Panc1 (cell line): ENCODE measurements at regions not wholly inside any gene's neighbourhood (a gene's known extent, or its start where the extent isn't known, plus 50 kb on each side); places are given as distances from the start of the nearest gene placed in this dataset.
"Not testable (repeated sequence)": the region's sequence is repeated elsewhere in the genome, so short reads cannot be mapped to it uniquely, and the experiment has no call there.

Experiments used
- ATAC-seq: fragments of 200-7000 bp; cut with Tn5 transposase; 2 replicates; pipeline ENCODE4 v1.9.1; 2020; ENCODE audit warnings: mild to moderate bottlenecking, moderate library complexity
- BruUV-seq: library from RNA; stranded (reverse); fragments of 400-500 nt; replicated peaks from 2 replicates; lab custom pipeline; 2021; lab: Mats Ljungman, UMichigan
- CTCF ChIA-PET: fragments of 300-600 bp; sonication (Branson Sonifier 250); formaldehyde crosslinking; loops from one replicate; lab custom pipeline; 2022; ENCODE audit warnings: antibody characterized with exemption; lab: Charles Lee
- POLR2A ChIA-PET: fragments of 300-600 bp; sonication (Branson Sonifier 250); formaldehyde crosslinking; loops from one replicate; lab custom pipeline; 2022; ENCODE audit warnings: antibody characterized with exemption; lab: Charles Lee
- DNase-seq: peaks from one replicate; pipeline ENCODE4 v3.0.0-alpha.2; 2010; ENCODE audit warnings: low read depth, low spot score
- H3K27ac ChIP-seq: 2 replicates; pipeline ENCODE4 v1.5.1; 2011; ENCODE audit warnings: mild to moderate bottlenecking, low read length, inconsistent platforms
- H3K27me3 ChIP-seq: fragments of 200-500 bp; sonication (Bioruptor generic); 2 replicates; pipeline ENCODE4 v1.6.0; 2014; ENCODE audit warnings: low read length, inconsistent platforms; ENCODE audit not compliant: control insufficient read depth, insufficient read depth
- H3K36me3 ChIP-seq: fragments of 200-500 bp; sonication (Bioruptor generic); 2 replicates; pipeline ENCODE4 v1.5.1; 2014; ENCODE audit warnings: inconsistent platforms, mild to moderate bottlenecking, low read length, moderate library complexity; ENCODE audit not compliant: control insufficient read depth, insufficient read depth
- H3K4me1 ChIP-seq: 2 replicates; pipeline ENCODE4 v1.5.1; 2011; ENCODE audit warnings: inconsistent platforms, mild to moderate bottlenecking, low read length, moderate library complexity; ENCODE audit not compliant: control insufficient read depth, insufficient read depth
- H3K4me3 ChIP-seq, 2 experiments: 2 replicates each; pipeline ENCODE4 v1.5.1; 2011 to 2012; ENCODE audit warnings: low read depth in 2 of 2, low read length in 2 of 2, mild to moderate bottlenecking in 2 of 2, inconsistent platforms in 1 of 2, moderate library complexity in 1 of 2
- H3K9me3 ChIP-seq: fragments of 200-500 bp; sonication (Bioruptor generic); 2 replicates; pipeline ENCODE4 v1.5.1; 2014; ENCODE audit warnings: low read depth, mild to moderate bottlenecking, inconsistent platforms, low read length, moderate library complexity; ENCODE audit not compliant: control insufficient read depth, insufficient read depth
- CTCF ChIP-seq: fragments of 450-650 bp; IDR thresholded peaks from 2 replicates; pipeline ENCODE4 v1.5.1; 2017; ENCODE audit warnings: mild to moderate bottlenecking
- POLR2AphosphoS5 ChIP-seq: IDR thresholded peaks from 2 replicates; pipeline ENCODE4 v1.6.1; 2012; ENCODE audit warnings: mild to moderate bottlenecking, low read depth, low read length, moderate library complexity
- REST ChIP-seq, 2 experiments: IDR thresholded peaks; 2 replicates each; pipeline ENCODE4 v1.6.1; 2011 to 2012; ENCODE audit warnings: low read depth in 2 of 2, control low read depth in 1 of 2, low read length in 1 of 2, mild to moderate bottlenecking in 1 of 2, moderate library complexity in 1 of 2; ENCODE audit not compliant: insufficient read depth in 1 of 2
- SIN3A ChIP-seq: IDR thresholded peaks from 2 replicates; pipeline ENCODE4 v1.6.1; 2012; ENCODE audit warnings: low read depth, mild to moderate bottlenecking, low read length, moderate library complexity, borderline replicate concordance; ENCODE audit not compliant: insufficient read depth
- TCF7L2 ChIP-seq: IDR thresholded peaks from 2 replicates; pipeline ENCODE4 v1.6.1; 2011; ENCODE audit warnings: mild to moderate bottlenecking, low read depth, low read length, inconsistent platforms
- in situ Hi-C: cut with HindIII; loops from 2 replicates; pipeline ENCODE4 v1.10.0; 2016; ENCODE audit warnings: low sequenced_read_pairs, low pct_unique_long_range_greater_than_20kb
- intact Hi-C: fragments of 100-400 bp; cut with micrococcal nuclease; formaldehyde crosslinking; loops from one replicate; pipeline ENCODE4 v1.10.0; 2022; ENCODE audit not compliant: unreplicated experiment

- intact Hi-C loops (no loop called here), in situ Hi-C loops (no loop called here)
- ChIA-PET POLR2A (no interaction called here), CTCF (no interaction called here)
- DNase-seq = no peak
- no peaks in the 10 kb centered on the region for H3K36me3 ChIP-seq
- TF ChIP-seq CTCF = no peak
- TF ChIP-seq POLR2AphosphoS5 = no peak
- no peak for TF ChIP-seq REST (IDR thresholded peaks at IDR 0.05; ENCODE audit: insufficient read depth in 1 of 2, low read depth in 2 of 2, low read length in 1 of 2)
- TF ChIP-seq TCF7L2 = no peak
- TF ChIP-seq SIN3A = no peak
- H3K9me3 ChIP-seq = no peaks in the 10 kb centered on the region
- no TSS peak for BruUV-seq
- no peak overlapping the region for H3K27ac ChIP-seq
- ATAC-seq = no peak
- no peaks in the 10 kb centered on the region for H3K4me1 ChIP-seq
- no peaks in the 10 kb centered on the region for H3K27me3 ChIP-seq
- no peak overlapping the region for H3K4me3 ChIP-seq
These were observed 67.5 kb upstream of the SAMSN1 start for GRCh38 chr21:14613486-14614224.

- CTCF ChIA-PET = not testable (repeated sequence)
These were observed 64.0 kb upstream of the SAMSN1 start for GRCh38 chr21:14610119-14610518.

GRCh38 chr21:14609274-14609673 is 63.2 kb upstream of the SAMSN1 start:
- intact Hi-C loops = no loop called here
- TF ChIP-seq SIN3A = no peak
- BruUV-seq = no TSS peak
- Histone ChIP-seq H3K27ac (no peak overlapping the region), H3K4me3 (no peak overlapping the region), H3K9me3 (no peaks in the 10 kb centered on the region), H3K4me1 (no peaks in the 10 kb centered on the region), H3K27me3 (no peaks in the 10 kb centered on the region), H3K36me3 (no peaks in the 10 kb centered on the region)
- in situ Hi-C loops = no loop called here
- ChIA-PET POLR2A (no interaction called here), CTCF (no interaction called here)
- DNase-seq = no peak
- no peak for ATAC-seq

More at GRCh38 chr21:14610119-14610518, 64.0 kb upstream of the SAMSN1 start:
- H3K9me3 ChIP-seq, H3K27me3 ChIP-seq, POLR2A ChIA-PET, intact Hi-C loops, in situ Hi-C loops, H3K4me1 ChIP-seq, DNase-seq, H3K4me3 ChIP-seq, H3K27ac ChIP-seq, BruUV-seq, H3K36me3 ChIP-seq, ATAC-seq: not testable (repeated sequence)
